Pons (tissue), 1 donor: ENCODE measurements at regions not wholly inside any gene's neighbourhood (a gene's known extent, or its start where the extent isn't known, plus 50 kb on each side); places are given as distances from the start of the nearest gene placed in this dataset.

Source experiments
- DNase-seq: peaks from one replicate; pipeline ENCODE4 v3.0.0-alpha.2; 2016; ENCODE audit warnings: low spot score

DNA sequence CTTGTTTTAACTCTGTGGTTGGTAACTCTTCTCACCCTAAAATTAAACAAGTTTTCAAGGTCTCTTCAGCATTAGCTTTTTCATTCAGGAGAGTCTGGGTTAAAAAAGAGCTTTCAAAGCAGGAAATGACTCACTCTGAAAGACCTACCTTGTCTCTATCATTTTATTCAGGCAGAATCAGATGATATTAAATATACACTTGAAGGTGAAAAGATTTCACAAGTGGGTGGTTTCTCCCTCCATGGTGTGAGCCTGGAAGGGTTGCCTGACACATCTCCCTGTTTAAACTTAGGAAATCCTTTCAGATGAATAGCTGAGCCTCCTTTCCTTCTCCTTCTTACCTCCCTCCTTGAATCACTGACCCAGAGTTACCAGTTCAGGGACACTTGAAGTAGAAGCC, 1402.0 kb upstream of the PIK3C3 start:
- DNase-seq = no peak

DNA sequence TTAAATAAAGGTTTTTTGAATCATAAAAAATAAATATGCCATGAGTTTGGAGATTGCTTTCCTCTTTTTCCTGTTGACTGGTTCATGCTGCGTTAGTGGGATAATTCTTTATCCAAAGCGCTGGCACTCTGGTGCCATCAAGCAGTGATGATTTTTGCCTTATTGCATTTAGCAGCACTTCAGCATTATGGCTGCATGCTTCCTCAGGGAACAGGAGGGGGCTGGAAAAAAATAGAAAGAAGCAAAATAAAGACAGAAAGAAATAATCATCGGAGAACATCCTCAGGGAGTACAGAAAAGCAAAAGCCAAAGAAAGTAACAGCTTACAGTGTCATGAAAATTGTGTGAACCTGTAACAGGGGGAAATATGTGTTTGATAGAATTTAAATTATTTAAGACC, 1408.2 kb upstream of the PIK3C3 start:
- DNase-seq = no peak

DNA sequence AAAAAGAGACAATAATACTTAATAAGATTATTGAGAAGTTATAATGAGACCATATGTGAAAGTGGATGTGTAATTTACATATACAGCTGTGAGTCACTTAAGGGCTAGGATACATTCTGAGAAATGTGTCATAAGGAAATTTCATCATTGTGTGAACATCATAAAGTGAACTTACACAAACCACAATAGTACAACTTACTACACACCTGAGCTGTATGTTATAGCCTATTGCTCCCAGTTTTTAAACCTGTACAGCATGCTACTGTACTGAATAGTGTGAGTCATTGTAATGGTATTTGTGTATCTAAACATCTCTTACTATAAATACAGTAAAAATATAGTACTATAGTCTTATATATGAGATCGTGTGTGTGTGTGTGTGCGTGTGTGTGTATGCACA, 1420.3 kb upstream of the PIK3C3 start:
- no peak for DNase-seq

DNA sequence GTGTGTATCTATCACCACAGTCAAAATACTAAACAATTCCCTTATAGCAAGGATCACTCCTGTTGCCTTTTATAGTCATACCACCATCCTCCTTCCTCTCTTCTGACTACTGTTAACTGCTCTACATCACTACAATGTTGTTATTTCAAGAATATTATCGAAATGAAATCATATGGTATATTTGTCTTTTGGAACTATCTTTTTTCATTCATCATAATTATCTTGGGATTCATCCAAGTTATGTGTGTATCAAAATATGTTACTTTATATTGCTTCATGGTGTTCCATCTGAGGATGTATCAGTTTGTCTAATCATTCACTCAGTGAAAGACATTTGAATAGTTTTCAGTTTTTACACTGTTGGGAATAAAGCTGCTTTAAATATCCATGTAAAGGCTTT, 1423.0 kb upstream of the PIK3C3 start:
- DNase-seq = no peak

DNA sequence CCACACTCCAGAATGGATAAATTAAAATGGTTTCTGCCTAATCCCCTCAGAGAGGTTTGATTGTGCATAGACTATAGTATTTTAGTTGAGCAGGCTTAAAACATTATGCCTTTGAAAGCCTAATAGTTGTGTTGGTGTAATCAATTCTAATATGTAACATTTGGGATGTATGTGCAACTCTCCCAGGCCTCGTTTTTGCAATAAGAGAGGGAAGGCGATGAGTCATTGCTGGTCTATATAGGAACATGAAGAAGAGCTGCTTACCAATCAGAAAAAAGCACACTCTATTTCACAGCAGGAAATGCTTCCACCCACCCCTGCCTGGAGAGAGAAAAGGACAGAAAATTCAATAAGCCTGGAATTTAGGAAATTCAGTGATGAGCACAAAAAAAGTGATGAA, 1424.0 kb upstream of the PIK3C3 start:
- no peak for DNase-seq

DNA sequence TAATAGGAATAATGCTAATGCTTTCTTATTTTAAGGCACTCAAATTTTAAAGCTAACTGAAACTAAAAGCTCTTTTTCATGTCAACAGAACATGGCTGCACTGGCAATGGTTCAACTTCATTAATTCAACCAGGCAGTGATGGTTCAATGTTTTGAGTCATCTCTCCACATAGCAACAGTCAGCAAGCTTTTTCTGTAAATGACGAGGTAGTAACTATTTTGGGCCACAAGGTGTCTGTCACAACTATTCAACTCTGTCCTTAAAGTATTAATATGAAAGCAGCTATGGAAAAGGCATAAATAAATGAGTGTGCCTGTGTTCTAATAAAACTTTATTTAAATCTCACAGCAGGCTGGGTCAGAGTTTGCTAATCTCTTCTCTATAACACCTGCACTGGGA, 1425.6 kb upstream of the PIK3C3 start:
- DNase-seq = no peak

DNA sequence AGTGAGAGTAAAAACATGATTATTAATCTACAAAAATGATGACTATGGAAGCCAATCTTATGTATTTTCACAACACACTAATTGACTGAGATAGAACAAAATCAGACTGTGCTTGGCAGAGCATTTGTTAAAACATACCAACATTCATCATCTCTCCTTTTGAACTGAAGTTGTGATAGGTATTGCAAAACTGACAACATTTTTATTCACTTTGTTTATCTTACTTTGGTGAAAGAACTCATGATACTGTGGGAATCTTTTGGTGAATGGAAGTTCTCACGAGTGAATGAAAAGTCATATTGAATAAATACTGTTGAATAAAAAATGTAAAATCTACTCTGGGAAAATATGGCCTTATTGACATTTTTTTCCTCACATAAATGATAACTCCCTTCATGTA, 1430.2 kb upstream of the PIK3C3 start:
- no peak for DNase-seq

DNA sequence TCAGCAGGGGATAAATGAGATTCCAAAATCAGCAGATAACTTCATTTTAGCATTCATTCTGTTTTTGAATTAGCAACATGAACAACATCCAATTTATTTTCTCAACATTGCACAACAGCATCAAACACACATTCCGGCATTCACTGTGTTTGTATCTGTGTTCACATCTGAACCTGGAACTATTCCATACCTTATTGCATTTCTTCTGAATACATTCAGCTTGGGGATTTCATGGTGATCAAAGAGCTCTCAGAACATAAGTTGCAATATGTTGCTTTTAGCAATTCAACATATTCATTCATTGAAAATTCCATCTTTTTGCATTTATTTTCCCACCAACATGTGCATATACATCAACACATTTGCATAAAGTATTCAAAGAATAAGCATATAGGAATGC, 1431.7 kb upstream of the PIK3C3 start:
- DNase-seq = no peak

DNA sequence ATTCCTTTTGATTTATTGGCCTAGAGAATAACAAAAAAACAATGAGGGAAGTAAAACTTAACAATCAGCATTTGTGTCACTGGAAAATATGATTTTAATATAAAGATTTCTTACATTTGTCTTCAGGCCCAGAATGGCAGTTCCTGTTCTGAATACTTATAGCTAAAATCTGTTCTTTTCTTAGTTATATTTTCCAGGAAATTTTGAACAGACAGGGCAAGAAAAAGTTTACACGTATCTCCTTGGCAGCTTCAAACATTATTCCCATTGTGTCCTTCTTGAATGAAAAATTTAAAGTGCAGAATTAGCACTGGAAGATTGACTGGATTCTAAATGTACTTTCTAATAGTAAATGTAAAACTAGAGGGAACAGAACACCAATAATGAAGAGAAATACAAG, 1454.0 kb upstream of the PIK3C3 start:
- no peak for DNase-seq

DNA sequence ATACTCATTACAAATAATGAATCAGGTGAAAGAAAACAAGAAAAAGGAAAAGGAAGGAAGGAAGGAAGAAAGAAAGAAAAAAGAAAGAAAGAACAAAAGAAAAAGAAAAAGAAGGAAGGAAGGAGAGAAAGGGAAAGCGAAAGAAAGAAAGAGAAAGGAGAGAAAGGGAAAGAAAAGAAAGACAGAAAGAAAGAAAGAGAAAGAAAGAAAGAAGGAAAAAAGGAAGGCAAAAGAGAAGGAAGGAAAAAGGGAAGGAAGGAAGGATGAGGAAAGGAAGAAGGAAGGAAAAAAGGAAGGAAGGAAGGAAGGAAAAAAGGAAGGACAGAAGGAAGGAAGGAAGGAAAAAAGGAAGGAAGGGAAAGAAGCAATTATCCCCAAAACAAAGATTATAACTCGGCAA, 1460.4 kb upstream of the PIK3C3 start:
- DNase-seq = no peak

DNA sequence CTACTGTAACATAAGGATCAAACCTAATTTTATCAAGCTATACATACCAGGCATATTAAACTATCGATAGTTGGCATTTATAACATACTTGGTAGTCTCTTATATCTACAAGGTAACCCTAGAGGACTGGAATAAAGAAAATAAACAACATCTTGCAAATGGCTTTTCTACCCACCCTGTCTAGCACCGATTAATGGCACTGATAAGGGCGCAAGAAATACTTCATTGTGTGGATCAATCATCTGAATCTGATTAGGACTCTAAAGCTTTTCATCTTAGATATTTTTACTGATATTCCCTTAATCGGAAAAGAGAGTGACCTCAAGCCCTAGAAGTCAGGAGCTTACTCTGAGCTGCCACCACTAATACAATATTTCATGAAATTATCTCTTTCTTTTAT, 1461.7 kb upstream of the PIK3C3 start:
- no peak for DNase-seq

DNA sequence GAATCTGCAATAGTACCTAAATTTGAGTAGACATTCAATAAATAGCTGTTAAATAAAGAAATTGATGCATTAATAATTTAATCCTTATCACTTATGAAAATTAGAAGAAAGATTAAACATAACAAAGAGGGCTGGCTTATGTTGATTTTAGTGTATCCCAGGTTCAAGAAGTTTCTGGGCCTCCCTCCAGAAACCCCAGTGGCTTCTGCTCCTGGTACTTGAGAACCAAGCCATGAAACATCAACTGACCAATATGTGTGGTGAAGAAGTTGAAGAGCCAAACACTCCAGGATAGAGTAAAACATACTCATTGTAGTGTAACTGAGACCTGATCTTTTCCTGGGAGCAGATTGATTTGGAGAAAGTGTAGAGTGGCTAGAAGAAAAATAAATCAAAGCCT, 1465.7 kb upstream of the PIK3C3 start:
- no peak for DNase-seq

DNA sequence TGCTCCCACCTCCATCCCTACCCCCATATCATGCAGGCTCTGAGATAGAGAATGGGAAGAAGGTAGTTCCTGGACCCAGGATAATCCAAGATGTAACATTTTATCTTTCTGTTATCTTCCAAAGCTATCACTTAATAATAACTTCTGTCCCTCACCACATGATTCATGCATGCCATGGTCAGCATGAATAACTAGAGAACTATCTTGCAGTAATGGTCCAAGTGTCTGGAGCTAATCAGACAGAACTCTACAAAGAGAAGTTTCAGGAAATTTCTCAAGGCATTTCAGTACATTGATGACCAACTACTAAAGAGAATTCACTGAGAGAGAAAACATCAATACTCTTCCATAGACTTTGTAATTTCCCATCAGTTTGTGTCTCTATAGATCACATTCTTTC, 1469.7 kb upstream of the PIK3C3 start:
- no peak for DNase-seq

DNA sequence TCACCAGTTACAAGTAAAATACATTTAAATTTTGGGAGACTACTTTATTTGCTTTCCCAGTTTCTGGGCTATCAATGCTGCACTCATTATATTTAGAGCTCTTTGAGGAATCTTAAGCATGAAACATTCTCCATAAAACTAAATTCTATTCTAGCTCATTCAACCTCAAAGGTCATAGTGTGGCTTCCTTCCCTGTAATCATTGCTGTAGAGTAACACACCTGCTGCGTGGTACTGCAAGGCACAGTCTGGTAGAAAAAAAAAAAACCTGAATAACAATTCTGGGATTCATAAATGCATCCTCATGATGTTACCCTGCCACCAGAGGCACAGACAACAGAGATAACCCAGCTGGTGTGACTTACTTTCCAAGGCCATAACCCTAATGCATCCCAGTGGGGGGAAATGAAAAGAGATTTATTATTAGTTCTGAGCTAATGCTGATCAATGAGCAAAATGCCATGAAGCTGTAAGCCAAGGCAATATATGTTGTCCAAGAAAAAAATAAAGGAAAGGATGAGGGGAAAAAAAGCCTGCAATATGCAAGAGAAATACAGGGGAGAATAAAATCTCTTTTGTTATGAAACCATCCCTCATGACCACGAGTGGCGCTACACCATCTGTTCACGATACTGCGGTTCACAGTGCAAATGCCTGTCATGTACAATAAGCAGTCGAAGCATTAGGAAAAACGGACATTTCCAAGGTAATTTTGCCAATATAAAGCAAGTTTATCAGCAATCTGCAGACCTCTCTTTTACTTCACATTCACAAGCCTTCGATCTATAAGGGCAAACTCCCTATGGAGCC, 1481.6 kb upstream of the PIK3C3 start:
- DNase-seq = peak; percentile 10

DNA sequence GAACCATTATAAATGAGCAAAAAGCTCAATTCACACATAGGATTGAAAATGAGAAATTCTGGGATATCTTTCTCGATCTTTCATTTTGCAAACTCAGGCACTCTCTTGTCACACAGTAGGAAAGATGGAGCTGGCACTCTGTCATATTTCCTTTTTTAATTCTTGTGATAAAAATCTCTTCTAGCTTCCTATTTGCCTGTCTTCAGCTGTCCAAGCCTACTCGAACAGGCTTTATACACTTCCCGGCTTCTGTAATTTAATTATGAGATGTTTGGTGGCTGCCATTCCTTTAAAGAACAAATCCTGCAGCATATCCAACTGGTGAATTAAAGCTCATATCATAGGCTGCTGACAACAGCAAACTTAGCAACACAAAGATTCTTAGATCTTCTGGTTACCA, 1484.3 kb upstream of the PIK3C3 start:
- DNase-seq = no peak

DNA sequence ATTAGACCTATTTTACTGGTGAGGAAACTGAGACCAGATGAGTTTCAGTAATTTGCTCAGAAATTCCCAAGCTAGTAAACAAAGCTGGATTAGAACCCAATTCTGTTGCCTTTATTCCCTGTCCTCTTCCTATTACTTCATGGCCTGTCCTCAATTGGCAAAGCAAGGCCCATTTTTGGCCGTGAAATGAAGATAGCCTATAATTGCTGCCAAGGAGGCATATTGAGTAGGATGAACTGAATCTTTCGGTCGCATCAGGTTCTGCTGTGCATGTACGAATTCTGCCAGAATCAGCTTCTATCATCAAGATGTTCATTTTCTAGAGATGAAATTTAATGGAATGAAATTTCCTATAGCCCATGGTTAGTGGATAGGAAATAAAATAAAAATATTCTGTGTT, 1485.2 kb upstream of the PIK3C3 start:
- peak; percentile 29 for DNase-seq

DNA sequence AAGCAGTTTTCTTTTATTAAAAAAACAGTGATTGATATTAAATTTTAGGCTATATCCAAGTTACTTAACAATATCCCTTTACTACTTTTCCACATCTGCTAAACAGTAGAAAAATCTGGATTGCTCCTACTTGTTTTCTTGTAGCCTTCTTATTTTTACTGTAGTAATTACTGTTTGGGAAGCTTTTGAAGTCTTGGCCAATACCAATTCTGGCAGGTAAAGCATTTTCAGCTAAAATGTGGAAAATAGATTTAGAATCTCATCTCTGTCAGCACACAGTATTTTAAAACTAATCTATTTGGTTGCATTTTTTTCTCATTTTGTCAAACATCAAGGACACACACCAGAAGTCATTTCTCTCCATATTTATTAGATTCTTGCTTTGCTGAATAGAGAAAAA, 1485.7 kb upstream of the PIK3C3 start:
- no peak for DNase-seq

DNA sequence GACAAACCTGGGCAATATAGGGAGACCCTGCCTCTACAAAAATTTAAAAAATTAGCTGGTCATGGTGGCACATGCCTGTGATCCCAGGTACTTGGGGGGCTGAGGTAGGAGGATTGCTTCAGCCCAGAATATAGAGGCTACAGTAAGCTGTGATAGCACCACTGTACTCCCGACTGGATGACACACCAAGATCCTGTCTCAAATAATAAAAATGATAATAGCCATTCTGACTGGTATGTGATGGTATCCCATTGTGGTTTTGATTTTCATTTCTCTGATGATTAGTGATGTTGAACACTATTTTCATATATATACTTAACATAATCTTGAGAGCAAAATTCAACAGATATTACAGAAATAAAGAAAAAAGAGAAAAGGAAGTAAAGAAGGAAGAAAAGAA, 1491.0 kb upstream of the PIK3C3 start:
- DNase-seq = no peak

DNA sequence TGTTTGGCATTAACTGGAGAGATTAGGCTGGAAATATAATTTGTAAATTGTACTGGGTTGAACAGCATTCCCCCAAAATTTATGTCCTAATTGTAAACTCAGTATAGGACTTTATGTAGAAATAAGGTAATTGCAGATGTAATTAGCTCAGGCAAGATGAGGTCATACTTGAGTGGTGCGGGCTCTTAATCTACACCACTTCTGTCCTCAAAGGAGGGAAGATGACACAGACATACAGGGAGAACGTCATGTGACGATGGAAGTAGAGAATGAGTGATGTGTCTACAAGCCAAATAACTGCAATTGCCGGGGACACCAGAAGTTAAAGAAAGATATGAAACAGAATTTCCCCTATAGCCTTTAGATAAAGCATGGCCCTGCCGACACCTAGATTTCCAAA, 1501.1 kb upstream of the PIK3C3 start:
- no peak for DNase-seq

DNA sequence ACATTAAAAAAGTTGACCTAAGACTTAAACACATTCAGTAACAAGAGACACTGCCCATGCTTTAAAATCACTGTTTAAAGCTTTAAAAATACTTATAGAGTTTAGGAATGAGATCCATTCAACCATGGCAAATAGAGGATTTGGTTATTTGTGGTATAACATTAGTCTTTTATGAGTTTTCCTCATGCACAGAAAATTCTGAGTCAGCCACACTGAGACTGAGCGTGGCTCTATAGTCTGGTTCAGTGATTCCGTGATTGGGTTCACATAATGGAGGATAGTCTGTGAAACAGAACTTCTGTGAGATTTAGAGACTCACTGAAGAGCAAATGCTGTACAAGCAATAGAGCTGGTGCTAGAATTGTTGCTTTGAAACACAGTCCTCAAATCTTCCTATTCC, 1502.4 kb upstream of the PIK3C3 start:
- DNase-seq = no peak

DNA sequence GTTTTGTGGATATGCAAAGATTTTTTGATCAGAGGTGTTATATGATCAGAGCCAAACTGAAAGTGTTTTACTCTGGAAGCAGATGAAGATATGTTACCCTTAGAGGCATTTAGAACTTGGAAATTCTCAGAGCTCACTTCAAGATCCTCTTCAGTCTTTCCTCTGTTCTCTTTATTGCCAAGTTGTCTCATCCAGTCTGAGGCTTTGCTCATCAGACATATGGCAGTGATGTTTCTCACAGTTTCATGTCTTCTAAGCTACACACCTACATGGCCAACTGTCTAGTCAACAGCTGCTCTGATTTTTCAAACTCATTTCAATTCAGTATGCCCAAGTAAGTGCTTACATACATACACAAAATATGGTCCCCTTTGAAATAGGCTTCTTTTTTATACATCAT, 1504.3 kb upstream of the PIK3C3 start:
- no peak for DNase-seq

DNA sequence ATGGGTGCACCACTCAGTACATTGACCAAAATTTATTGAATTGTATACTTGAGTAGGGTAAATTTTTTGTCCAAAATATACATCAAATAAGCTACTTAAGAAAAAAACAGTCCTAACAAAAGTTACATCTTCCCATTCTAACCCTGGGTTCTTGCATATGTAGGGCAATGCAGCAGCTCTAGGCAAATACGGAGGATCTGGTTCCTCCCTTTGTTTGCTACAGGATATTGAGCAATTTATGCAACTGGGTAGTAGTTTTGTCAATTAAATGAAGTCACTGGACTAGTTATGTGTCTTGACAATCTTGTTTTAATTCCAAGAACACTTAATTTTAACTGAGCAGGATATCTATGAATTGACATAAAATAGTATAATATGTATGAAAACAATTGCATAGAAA, 1507.2 kb upstream of the PIK3C3 start:
- DNase-seq = no peak

DNA sequence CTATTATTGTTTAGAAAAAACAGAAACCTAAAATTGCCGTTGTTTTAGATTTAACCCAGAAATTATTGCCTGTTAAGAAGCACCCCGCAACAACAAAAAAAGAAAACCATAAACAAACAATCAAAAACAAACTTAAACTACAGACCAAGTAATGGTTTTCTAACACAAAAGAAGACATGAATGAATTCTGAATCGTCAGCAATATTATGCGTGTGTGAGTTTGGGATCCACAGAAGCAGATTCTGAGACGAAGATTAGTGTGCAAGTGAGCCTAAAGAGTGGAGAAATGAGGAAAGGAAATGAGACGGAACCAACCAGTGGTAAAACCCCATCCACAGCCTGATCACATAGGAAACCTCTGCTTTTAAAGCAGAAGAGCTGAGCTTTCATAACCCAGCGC, 1514.9 kb upstream of the PIK3C3 start:
- DNase-seq = no peak

DNA sequence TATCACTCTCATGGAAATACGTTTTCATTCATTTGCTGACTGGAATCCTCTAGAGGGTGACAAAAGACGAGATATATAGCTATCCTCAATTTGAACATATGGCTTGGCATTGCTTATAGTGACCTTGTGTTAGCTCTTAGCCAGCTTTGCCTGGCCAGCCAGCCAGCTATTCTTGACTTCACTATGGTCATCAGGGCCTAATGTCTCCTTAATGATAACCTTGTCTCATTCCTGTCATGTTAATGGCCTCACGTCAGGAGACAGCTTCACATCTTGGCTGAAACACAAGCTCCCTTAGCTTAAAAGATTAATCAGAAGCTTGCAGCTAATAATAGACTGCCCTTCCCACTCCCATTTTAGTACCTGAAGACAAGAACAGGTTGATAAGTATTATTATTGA, 1517.5 kb upstream of the PIK3C3 start:
- no peak for DNase-seq
